ENCODE measurements at regions not wholly inside any gene's neighbourhood (a gene's known extent, or its start where the extent isn't known, plus 50 kb on each side); places are given as distances from the start of the nearest gene placed in this dataset.

- TF ChIP-seq POLR2A (IDR thresholded peaks at IDR 0.05) (no peak), CTCF (IDR thresholded peaks at IDR 0.05) (no peak)
Measured at GRCh38 chr6:137282254-137282653, 63.1 kb upstream of the IFNGR1 start.
